ENCODE measurements at regions not wholly inside any gene's neighbourhood (a gene's known extent, or its start where the extent isn't known, plus 50 kb on each side); places are given as distances from the start of the nearest gene placed in this dataset.

- no peaks in the 10 kb centered on the region for H3K9me3 Mint-ChIP-seq
- H3K4me3 Mint-ChIP-seq, result no peak overlapping the region
- no peak overlapping the region for H3K27ac Mint-ChIP-seq
- H3K4me1 Mint-ChIP-seq, result peaks cover 26% of the 10 kb centered on the region
- H3K27me3 Mint-ChIP-seq (ENCODE audit: low read depth, poor library complexity), result peaks cover 21% of the 10 kb centered on the region
- no peak for TF ChIP-seq CTCF (IDR thresholded peaks at IDR 0.05)
- H3K36me3 Mint-ChIP-seq (ENCODE audit: low read depth), result no peaks in the 10 kb centered on the region
- DNase-seq, result no peak
Measured at GRCh38 chr1:36728051-36728450, 245.3 kb upstream of the CSF3R start.

- Mint-ChIP-seq H3K36me3 (ENCODE audit: low read depth) (no peaks in the 10 kb centered on the region), H3K9me3 (no peaks in the 10 kb centered on the region), H3K4me3 (no peak overlapping the region), H3K4me1 (peaks cover 8% of the 10 kb centered on the region), H3K27me3 (ENCODE audit: low read depth, poor library complexity) (peaks cover 25% of the 10 kb centered on the region), H3K27ac (no peak overlapping the region)
- DNase-seq, result no peak
- no peak for TF ChIP-seq CTCF (IDR thresholded peaks at IDR 0.05)
Measured at GRCh38 chr1:36725151-36725550, 242.4 kb upstream of the CSF3R start.

- Mint-ChIP-seq H3K4me3 (no peak overlapping the region), H3K27ac (no peak overlapping the region), H3K9me3 (no peaks in the 10 kb centered on the region), H3K4me1 (no peaks in the 10 kb centered on the region), H3K36me3 (ENCODE audit: low read depth) (no peaks in the 10 kb centered on the region), H3K27me3 (ENCODE audit: low read depth, poor library complexity) (peaks cover 22% of the 10 kb centered on the region)
- no peak for TF ChIP-seq CTCF (IDR thresholded peaks at IDR 0.05)
- no peak for DNase-seq
Measured at GRCh38 chr1:36723813-36724212, 241.1 kb upstream of the CSF3R start.

GRCh38 chr1:36722871-36723270 is 240.2 kb upstream of the CSF3R start:
- Mint-ChIP-seq H3K27ac (no peak overlapping the region), H3K4me3 (no peak overlapping the region), H3K4me1 (no peaks in the 10 kb centered on the region), H3K9me3 (peaks cover 4% of the 10 kb centered on the region), H3K36me3 (ENCODE audit: low read depth) (no peaks in the 10 kb centered on the region), H3K27me3 (ENCODE audit: low read depth, poor library complexity) (peaks cover 21% of the 10 kb centered on the region)
- DNase-seq, result no peak
- TF ChIP-seq CTCF (IDR thresholded peaks at IDR 0.05), result no peak

GRCh38 chr1:36721261-36721660 is 238.5 kb upstream of the CSF3R start:
- Mint-ChIP-seq H3K4me3 (no peak overlapping the region), H3K36me3 (ENCODE audit: low read depth) (no peaks in the 10 kb centered on the region), H3K27me3 (ENCODE audit: low read depth, poor library complexity) (peaks cover 23% of the 10 kb centered on the region), H3K27ac (no peak overlapping the region), H3K4me1 (no peaks in the 10 kb centered on the region), H3K9me3 (peaks cover 4% of the 10 kb centered on the region)
- TF ChIP-seq CTCF (IDR thresholded peaks at IDR 0.05), result no peak
- no peak for DNase-seq

GRCh38 chr1:36717431-36717830 is 234.7 kb upstream of the CSF3R start:
- Mint-ChIP-seq H3K4me1 (no peaks in the 10 kb centered on the region), H3K4me3 (no peak overlapping the region), H3K36me3 (ENCODE audit: low read depth) (no peaks in the 10 kb centered on the region), H3K9me3 (peaks cover 4% of the 10 kb centered on the region), H3K27me3 (ENCODE audit: low read depth, poor library complexity) (peaks cover 15% of the 10 kb centered on the region), H3K27ac (no peak overlapping the region)
- TF ChIP-seq CTCF (IDR thresholded peaks at IDR 0.05), result no peak
- no peak for DNase-seq
